Activated T-helper 1 cell treated with Interleukin-2 at 50 U/mL for 16 hours (primary cell): ENCODE measurements at regions not wholly inside any gene's neighbourhood (a gene's known extent, or its start where the extent isn't known, plus 50 kb on each side); places are given as distances from the start of the nearest gene placed in this dataset.

Source experiments
- DNase-seq: peaks from one replicate; pipeline ENCODE4 v3.0.0-alpha.2; 2020; ENCODE audit warnings: low read depth

DNA sequence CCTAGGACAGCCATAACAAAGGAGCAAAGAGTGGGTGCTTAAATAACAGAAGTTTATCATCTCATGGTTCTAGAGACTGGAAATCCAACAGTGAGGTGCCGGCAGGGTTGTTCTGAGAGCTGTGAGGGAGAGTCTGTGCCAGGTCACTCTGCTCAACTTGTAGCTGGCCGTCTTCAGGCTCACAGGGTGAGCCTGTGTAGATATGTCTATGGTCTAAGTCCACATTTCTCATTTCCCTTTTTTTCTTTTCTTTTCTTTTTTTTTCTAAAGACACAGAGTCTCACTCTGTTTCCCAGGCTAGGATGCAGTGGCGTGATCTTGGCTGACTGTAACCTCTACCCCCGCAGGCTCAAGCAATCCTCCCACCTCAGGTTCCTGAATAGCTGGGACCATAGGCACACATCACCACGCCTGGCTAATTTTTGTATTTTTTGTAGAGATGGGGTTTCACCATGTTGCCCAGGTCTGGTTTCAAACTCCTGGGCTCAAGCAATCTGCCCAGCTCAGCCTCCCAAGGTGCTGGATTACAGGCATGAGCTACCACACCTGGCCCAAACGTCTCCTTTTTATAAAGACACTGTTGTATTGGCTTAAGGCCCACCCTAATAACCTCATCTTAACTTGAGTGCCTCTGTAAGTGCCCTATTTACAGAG, 142.2 kb downstream of the SP3 start:
- DNase-seq, result no peak

DNA sequence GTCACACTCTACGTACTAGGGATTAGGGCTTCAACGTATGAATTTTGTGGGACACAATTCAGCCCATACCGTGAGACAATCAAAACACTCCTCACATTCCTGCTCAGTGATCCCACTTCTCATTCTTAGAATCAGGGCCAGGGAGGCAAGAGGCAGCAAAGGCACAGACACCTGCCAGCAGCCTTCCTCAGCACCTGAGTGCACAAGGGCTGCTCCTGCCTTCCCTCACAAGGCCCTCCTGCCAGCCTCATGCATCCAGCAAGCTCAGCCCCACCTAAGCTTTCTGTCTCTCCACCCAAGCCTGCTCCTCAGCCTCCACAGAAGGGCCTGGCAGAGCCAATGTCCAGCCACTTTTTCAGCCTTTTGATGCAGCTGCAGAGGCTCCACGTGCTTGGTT, 141.6 kb downstream of the SP3 start:
- DNase-seq, result no peak

DNA sequence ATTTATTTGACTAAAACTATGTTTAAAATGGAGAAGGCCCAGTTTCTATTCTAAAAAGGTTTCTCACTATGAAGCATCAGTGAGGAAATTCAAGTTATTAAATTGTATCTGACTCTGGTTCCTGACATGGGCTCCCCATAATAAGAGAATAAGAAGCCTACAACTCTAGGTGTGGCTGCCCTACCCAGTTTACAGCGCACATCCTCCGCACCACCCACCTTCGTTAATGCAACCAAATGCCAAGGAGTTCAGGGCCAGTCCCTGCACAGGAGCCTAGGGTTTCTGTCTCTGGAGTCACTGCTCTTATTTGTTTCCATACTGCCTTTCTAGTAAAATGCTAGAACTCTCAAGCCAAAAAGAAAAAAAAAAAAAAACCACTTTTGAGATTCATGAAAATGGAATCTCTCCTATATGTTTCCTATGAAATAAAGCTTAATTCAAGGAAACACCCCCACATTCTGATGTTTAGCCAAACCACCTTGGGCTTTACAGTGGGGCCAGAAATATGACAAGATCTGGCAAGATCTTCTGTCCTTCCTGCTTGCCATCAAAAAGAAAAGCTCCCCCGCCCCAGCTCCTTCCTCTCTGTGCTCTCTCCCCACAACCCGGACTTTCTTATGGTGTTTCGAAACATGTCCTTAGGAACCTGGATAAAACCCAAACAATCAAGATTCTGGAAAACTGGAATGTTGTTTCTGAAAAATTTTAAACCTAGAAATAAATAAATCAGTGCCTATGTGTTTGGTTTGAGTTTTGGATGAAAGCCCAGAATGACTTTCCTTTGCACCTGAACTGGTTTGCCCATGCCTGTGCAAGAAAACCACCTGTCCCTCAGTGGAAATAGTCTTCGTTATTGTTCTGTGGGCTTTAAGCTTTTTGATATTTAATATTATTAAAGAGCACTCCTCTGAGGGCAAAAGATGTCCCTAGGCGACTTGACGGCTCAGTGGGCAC, 136.7 kb downstream of the SP3 start:
- DNase-seq, result no peak

DNA sequence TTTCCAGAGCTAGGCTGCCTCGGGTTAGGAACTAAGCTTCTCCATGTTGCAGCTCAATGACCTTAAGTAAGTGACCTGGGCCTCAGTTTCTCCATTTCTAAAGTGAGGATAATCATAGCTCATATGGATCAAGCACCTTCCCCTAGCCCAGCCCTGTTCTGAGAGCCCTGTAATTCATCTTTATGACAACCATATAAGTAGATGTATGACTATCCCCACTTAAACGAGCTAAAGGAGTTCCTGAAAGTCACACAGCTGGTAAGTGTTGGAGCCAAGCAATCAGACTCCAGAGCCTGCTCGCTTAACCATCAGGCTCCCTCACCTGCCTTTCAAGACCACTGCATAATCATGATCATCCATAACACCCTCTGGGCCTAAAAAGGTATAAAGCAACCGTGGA, 135.4 kb downstream of the SP3 start:
- DNase-seq, result no peak

DNA sequence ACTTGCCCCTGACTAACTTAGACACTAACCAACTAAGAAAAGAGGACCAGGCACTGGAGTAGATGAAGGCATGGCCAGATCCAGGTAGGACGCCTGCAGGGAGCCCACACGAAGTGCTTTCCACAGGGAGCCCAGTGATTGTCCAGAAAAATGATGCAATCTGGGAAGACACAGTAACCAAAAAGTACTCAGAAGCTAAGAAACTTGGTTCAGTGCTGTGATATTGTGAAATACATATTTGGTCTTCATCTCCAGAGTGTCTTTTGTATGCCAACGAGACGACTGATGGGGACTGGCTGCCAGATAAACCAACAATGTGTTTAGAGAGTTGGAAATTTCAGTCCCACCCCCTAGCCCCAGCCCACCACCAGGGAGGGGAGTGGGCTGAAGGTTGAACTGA, 135.0 kb downstream of the SP3 start:
- no peak for DNase-seq

DNA sequence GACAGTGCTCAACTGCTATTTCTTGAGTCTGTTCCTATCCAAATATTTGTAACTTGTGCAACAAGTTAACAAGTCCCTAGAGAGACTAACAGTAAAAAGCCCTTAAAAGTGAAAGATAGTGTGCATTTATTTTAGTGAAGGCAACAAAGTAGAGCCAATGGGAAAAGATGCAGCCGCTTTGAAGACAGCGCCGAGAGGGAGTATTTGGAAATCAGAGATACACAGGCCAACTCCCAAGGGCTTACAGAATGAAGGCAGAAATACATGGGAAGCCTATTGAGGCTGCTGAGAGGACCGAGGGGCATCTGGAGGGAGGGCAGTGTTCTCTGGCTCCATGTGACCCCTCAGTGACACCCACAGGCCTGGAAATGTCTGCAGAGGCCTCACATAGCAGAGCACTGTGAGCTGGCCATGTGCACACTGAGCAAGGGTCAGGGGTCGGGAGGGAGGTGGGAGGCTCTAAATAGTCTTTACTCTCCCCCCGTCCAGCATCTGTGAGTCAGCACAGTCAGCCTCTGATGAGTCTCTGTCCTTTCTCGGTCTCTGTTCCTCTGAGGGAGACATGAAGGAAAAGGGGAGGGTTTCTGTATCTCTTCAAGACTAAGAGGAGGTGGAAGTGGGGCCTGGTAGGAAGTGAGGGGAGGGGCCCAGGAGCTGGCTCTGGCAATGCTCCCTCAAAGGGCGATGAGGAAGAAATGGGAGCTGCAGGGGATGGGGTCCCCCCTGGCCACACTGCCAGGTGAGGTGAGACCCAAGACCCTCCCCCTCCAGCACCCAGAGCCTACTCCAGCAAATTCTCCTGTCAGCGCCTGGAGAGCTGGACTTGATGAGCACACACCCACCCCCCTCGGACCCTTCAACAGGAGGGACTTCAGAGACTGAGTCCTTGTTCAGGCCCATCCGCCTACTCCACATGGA, 133.6 kb downstream of the SP3 start:
- no peak for DNase-seq

DNA sequence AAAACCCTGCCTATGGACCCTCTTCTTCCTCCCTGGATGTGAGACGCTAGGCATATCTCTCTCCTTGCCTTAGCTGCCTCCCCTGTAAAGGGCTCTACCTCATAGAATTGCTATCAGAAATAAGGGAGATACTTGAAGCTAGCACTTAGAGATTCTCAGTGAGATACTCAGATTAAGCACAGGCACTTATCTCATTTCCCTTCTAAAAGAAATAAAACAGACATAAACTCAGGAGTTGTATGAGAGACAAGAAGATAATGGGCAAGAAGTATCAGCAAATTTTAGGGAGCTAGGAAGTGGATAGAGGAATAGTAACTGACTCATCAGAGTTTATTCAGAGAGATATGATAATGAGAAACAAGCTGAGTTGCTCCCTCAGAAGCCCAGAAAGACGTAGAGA, 131.0 kb downstream of the SP3 start:
- no peak for DNase-seq

DNA sequence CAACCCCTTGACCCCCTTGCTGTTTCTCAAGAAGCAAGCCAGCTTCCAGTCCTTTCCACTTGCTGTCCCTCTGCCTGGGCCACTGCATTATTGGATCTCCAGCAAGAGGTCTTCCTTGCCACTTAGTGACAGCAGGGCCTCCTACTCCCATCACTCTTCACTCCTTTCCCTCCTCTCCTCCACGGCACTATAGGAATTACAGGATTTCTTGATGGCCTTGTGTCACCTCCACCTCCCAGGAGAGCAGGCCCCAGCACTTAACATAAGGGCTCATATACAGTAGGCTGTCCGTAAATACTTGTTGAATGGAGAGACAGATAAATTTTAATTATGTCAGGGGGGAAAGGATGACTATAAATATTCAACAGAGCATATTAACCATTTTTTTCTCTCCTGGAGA, 129.4 kb downstream of the SP3 start:
- DNase-seq, result no peak

DNA sequence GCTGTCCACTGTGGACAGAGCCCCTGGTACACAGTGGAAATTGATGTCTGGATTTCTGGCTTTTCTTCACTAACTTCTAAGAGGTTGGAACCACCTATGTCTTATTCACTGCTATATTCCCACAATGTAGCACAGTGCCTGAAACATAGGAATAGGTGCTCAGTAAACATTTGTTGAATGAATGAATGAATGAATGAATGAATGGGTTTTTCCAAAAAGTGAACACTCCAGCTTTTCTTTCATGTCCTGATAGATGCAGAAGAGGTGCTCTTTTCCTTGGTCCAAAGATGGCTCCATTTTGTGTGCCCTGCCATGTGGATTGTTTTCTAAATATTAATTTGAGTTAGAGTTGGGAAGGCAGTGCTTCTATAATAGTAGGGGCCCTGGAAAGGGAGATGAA, 124.1 kb downstream of the SP3 start:
- no peak for DNase-seq

DNA sequence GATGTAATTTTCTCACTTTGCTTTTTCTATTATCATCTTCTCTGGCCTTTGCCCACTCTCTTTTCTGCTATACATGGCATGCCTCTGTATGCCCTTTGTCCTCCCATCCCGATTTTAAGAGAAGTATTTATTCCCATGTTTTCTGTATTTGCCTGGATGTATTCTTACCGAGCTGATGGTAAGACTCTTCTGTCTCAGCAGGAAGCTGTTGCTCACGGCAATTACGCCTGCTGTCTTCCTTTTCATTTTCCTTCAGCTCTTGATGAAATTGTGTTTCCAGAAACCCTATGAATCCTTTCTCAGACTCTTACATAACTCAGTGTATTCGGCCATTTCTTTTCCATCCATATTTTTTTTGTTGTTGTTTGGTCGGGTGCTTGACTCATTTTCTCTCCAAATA, 121.6 kb downstream of the SP3 start:
- no peak for DNase-seq

DNA sequence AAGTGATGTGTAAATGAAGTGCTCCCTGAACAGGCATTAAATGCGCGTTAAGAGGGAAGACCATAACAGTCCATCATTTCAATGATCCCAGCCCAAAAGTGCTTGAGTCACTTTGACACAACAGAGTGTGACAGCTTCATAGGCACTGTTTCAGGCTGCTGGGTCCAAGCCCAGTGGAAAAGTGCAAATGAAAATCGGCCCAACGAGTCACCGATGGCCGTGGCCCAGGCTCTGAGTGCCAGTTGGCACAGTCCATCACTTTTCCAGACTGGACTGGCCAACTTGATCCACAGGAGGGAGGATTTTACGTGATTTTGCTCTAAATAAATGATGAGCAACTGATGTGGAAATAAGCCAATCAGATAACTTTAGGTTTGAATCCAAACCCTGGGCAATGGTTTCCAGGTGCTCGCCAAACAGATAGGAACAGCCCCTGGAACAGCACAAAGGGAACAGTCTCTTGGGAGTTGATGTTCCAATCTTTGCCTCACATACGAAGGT, 114.0 kb downstream of the SP3 start:
- DNase-seq, result no peak

DNA sequence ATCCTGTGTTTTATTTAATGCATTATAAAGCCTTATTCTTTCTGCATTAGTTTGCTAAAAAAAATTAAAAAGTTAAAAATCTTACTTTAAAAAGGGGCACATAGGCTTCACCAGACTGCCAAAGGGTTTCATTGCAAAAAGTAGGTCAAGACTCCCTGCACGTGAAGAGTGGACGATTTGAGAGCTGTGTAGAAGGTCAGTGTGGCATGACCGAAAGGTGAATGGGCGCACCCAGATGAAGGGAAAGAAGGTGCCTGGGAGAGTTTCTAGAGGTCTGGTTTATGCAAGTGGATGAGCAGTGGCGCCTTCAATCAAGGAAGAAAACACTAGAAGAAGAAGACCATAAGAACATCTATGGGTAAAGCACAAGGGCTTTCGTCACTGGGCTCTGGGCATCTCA, 111.0 kb downstream of the SP3 start:
- no peak for DNase-seq

DNA sequence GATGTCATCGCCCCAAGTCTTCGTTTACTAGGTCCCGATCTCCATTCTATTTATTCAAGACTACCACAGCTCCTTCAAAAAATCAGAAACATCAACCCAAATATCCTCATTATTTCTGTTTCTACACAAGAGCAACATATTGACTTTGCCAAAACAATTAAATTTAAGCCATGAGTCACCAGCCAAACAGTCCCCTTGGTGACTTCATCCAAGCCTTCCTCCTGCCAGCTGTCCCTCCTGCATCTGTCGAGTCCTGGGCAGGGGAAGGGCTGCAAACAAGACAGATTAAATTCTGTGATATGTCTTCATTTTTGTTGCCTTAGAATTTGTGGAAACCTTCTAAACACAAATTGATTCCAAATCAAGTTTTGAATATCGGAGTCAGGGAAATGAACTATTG, 110.3 kb downstream of the SP3 start:
- no peak for DNase-seq

DNA sequence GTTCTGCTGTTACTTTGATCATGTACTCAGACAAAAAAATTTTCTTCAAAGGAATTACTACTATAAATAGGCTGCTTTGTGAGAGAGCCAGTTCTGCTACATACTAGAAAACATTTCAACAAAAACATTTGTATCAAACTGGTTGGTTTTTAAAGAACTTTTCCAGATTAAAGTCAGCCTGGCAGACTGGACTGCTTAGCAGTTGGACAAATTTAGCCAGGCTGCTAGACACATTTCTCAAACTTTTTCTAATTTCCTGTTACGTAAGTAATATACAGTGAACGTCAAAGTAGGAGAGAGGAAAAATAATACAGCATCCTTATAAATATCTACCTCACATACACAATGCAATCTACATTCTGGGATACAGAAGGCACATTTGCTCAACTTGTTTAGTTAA, 109.5 kb downstream of the SP3 start:
- DNase-seq, result no peak
